K562 (cell line): ENCODE measurements at regions not wholly inside any gene's neighbourhood (a gene's known extent, or its start where the extent isn't known, plus 50 kb on each side); places are given as distances from the start of the nearest gene placed in this dataset.

Experiments used
- ASH1L ChIP-seq: fragments of 450-650 bp; IDR thresholded peaks from 2 replicates; pipeline ENCODE4 v1.6.1; 2018; ENCODE audit warnings: borderline replicate concordance, mild to moderate bottlenecking, low read depth; ENCODE audit not compliant: partially characterized antibody
- BCL6 ChIP-seq: fragments of 250-450 bp; sonication (Bioruptor Pico); IDR thresholded peaks from 2 replicates; pipeline ENCODE4 v1.4.0; 2020
- C11orf30 ChIP-seq: fragments of 450-650 bp; IDR thresholded peaks from 2 replicates; pipeline ENCODE4 v1.6.1; 2016; ENCODE audit warnings: low read depth, mild to moderate bottlenecking
- CEBPG ChIP-seq, 3 experiments: fragments of 200-800 bp in 1 of 3; sonication (Bioruptor generic) in 1 of 3; sonication (generic) in 1 of 3; formaldehyde crosslinking in 1 of 3; IDR thresholded peaks in 2 of 3; conservative IDR thresholded peaks in 1 of 3; 2 replicates each; pipeline versions ENCODE4 v1.6.1 to v1.8.0; 2016 to 2022; ENCODE audit warnings: missing compliant biosample characterization in 2 of 3, missing genetic modification characterization in 2 of 3, mild to moderate bottlenecking in 1 of 3, missing genetic modification reagents in 1 of 3
- FOXK1 ChIP-seq: sonication (generic); formaldehyde crosslinking; IDR thresholded peaks from 2 replicates; pipeline ENCODE4 v1.8.0; 2022; ENCODE audit warnings: missing genetic modification reagents, mild to moderate bottlenecking, borderline replicate concordance
- HDGF ChIP-seq: fragments of 450-650 bp; IDR thresholded peaks from 2 replicates; pipeline ENCODE4 v1.6.1; 2016
- MTA3 ChIP-seq: fragments of 450-650 bp; formaldehyde crosslinking; IDR thresholded peaks from 2 replicates; pipeline ENCODE4 v1.6.1; 2017; ENCODE audit warnings: mild to moderate bottlenecking, borderline replicate concordance
- NBN ChIP-seq: fragments of 450-650 bp; IDR thresholded peaks from 2 replicates; pipeline ENCODE4 v1.6.1; 2016; ENCODE audit warnings: low read depth, mild to moderate bottlenecking
- NCOA2 ChIP-seq, 2 experiments: fragments of 450-650 bp; IDR thresholded peaks; 2 replicates each; pipeline ENCODE4 v1.6.1; 2018; ENCODE audit warnings: mild to moderate bottlenecking in 2 of 2, moderate library complexity in 1 of 2; ENCODE audit not compliant: partially characterized antibody in 2 of 2
- NFE2 ChIP-seq: IDR thresholded peaks from 2 replicates; pipeline ENCODE4 v1.6.1; 2014; ENCODE audit warnings: antibody characterized with exemption, low read depth
- POLR2AphosphoS5 ChIP-seq: IDR thresholded peaks from 2 replicates; pipeline ENCODE4 v1.6.1; 2011; ENCODE audit warnings: mild to moderate bottlenecking, low read depth, low read length, moderate library complexity; ENCODE audit not compliant: control insufficient read depth, insufficient read depth
- PRPF4 ChIP-seq: fragments of 200-400 bp; formaldehyde crosslinking; IDR thresholded peaks from one replicate; pipeline ENCODE4 v1.6.1; 2017; ENCODE audit warnings: low read length, low read depth, mild to moderate bottlenecking; ENCODE audit not compliant: insufficient read depth, poor library complexity, severe bottlenecking
- RNF2 ChIP-seq: sonication (generic); IDR thresholded peaks from 2 replicates; pipeline ENCODE4 v1.6.1; 2016
- TAF7 ChIP-seq: fragments of 450-650 bp; IDR thresholded peaks from 2 replicates; pipeline ENCODE4 v1.6.1; 2016; ENCODE audit warnings: missing genetic modification characterization, missing compliant biosample characterization
- ZNF143 ChIP-seq: sonication (generic); formaldehyde crosslinking; IDR thresholded peaks from 2 replicates; pipeline ENCODE4 v1.9.0; 2022; ENCODE audit warnings: mild to moderate bottlenecking, missing genetic modification reagents
- ZNF282 ChIP-seq: sonication (generic); formaldehyde crosslinking; IDR thresholded peaks from 2 replicates; pipeline ENCODE4 v1.8.1; 2023; ENCODE audit warnings: missing genetic modification reagents
- ZNF778 ChIP-seq: fragments of 450-650 bp; formaldehyde crosslinking; IDR thresholded peaks from 2 replicates; pipeline ENCODE4 v1.4.0; 2020; ENCODE audit warnings: mild to moderate bottlenecking, moderate library complexity
- TF ChIP-seq, protein P1 (sequence below): fragments of 200-800 bp; sonication (Bioruptor generic); IDR thresholded peaks from 2 replicates; pipeline ENCODE4 v1.6.1; 2017; ENCODE audit warnings: missing genetic modification characterization, missing compliant biosample characterization
- TF ChIP-seq, protein P2 (sequence below): fragments of 450-650 bp; formaldehyde crosslinking; IDR thresholded peaks from 2 replicates; pipeline ENCODE4 v1.4.0; 2022; ENCODE audit warnings: missing genetic modification characterization
- TF ChIP-seq, protein P3 (sequence below), 2 experiments: fragments of 250-450 bp in 1 of 2; fragments of 450-650 bp in 1 of 2; sonication (Bioruptor Pico) in 1 of 2; IDR thresholded peaks; 2 replicates each; pipeline versions ENCODE4 v1.6.1 to v1.8.0; 2016 to 2021; ENCODE audit warnings: mild to moderate bottlenecking in 2 of 2, moderate library complexity in 2 of 2, missing compliant biosample characterization in 1 of 2, missing genetic modification characterization in 1 of 2
- TF ChIP-seq, protein P4 (sequence below), 2 experiments: fragments of 450-650 bp; conservative IDR thresholded peaks; 2 replicates each; pipeline ENCODE4 v1.6.1; 2017; ENCODE audit warnings: mild to moderate bottlenecking in 2 of 2, moderate library complexity in 2 of 2

DNA sequence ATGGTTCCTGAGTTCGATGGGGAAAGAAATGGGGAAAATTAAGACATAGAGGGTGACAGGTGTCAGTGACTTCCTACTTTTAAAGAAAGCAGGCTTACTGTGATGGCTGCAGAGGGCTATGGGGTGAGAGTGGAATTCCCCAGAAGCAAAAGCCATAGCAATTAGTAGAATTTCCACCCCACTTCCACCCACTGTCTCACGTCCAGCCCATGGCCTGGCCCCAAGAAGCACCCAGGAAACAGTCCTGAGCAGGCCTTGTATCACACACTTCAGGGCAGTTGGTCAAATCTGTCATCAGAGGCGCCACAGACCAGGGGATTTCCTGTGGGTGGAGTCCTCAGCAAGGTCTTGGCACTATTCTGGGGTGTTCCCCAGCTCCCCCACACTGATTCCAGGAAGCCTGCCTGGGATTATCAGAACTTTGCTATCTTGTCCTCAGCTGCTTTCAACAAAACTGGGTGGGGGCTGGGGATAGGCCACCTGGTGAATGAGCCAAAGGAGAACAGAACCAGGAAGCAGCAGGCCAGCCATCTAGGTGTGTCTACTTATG is 120.1 kb upstream of the CCND2 start (continued):
- TF ChIP-seq ZNF778 (CRISPR knock-in tag) (no peak), HDGF (no peak), BCL6 (no peak), ZNF143 (CRISPR knock-in tag) (no peak), RNF2 (peak; percentile 83; the same call in 1 of the 2 replicates), FOXK1 (CRISPR knock-in tag) (no peak), ZNF282 (no peak), C11orf30 (no peak), NBN (peak; percentile 71; the same call in 1 of the 2 replicates), PRPF4 (no peak), POLR2AphosphoS5 (peak; percentile 46; the same call in 1 of the 2 replicates), CEBPG (CRISPR knock-in tag; IDR thresholded peaks at IDR 0.05) (no peak), CEBPG (tag; conservative IDR thresholded peaks at IDR 0.05 in 1 of 2, IDR thresholded peaks at IDR 0.05 in 1 of 2) (no peak), NFE2 (no peak), TAF7 (tag) (no peak), NCOA2 (IDR thresholded peaks at IDR 0.05; ENCODE audit: partially characterized antibody in 2 of 2) (peak in 1 of 2 experiments; percentile 51), ASH1L (no peak), MTA3 (peak; percentile 68; the same call in 1 of the 2 replicates)
- TF ChIP-seq, protein P1, sequence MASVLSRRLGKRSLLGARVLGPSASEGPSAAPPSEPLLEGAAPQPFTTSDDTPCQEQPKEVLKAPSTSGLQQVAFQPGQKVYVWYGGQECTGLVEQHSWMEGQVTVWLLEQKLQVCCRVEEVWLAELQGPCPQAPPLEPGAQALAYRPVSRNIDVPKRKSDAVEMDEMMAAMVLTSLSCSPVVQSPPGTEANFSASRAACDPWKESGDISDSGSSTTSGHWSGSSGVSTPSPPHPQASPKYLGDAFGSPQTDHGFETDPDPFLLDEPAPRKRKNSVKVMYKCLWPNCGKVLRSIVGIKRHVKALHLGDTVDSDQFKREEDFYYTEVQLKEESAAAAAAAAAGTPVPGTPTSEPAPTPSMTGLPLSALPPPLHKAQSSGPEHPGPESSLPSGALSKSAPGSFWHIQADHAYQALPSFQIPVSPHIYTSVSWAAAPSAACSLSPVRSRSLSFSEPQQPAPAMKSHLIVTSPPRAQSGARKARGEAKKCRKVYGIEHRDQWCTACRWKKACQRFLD (CRISPR knock-in tag): 0 out of 2 replicates have a peak, but pooled peaks have one; percentile 31
- TF ChIP-seq, protein P2, sequence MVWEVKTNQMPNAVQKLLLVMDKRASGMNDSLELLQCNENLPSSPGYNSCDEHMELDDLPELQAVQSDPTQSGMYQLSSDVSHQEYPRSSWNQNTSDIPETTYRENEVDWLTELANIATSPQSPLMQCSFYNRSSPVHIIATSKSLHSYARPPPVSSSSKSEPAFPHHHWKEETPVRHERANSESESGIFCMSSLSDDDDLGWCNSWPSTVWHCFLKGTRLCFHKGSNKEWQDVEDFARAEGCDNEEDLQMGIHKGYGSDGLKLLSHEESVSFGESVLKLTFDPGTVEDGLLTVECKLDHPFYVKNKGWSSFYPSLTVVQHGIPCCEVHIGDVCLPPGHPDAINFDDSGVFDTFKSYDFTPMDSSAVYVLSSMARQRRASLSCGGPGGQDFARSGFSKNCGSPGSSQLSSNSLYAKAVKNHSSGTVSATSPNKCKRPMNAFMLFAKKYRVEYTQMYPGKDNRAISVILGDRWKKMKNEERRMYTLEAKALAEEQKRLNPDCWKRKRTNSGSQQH (CRISPR knock-in tag): no peak
- TF ChIP-seq, protein P3, sequence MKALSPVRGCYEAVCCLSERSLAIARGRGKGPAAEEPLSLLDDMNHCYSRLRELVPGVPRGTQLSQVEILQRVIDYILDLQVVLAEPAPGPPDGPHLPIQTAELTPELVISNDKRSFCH (CRISPR knock-in tag; IDR thresholded peaks at IDR 0.05): no peak
- TF ChIP-seq, protein P3 (tag; IDR thresholded peaks at IDR 0.05): 0 out of 2 replicates have a peak, but pooled peaks have one; percentile 33
- TF ChIP-seq, protein P4, sequence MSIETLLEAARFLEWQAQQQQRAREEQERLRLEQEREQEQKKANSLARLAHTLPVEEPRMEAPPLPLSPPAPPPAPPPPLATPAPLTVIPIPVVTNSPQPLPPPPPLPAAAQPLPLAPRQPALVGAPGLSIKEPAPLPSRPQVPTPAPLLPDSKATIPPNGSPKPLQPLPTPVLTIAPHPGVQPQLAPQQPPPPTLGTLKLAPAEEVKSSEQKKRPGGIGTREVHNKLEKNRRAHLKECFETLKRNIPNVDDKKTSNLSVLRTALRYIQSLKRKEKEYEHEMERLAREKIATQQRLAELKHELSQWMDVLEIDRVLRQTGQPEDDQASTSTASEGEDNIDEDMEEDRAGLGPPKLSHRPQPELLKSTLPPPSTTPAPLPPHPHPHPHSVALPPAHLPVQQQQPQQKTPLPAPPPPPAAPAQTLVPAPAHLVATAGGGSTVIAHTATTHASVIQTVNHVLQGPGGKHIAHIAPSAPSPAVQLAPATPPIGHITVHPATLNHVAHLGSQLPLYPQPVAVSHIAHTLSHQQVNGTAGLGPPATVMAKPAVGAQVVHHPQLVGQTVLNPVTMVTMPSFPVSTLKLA (conservative IDR thresholded peaks at IDR 0.05): peak; percentile 49 to 78
